GM21423 (cell line): ENCODE measurements at regions not wholly inside any gene's neighbourhood (a gene's known extent, or its start where the extent isn't known, plus 50 kb on each side); places are given as distances from the start of the nearest gene placed in this dataset.
"Not testable (repeated sequence)": the region's sequence is repeated elsewhere in the genome, so short reads cannot be mapped to it uniquely, and the experiment has no call there.

Experiments
- ATAC-seq: cut with Tn5 transposase; IDR thresholded peaks from one replicate; pipeline ENCODE4 v1.9.1; 2021; ENCODE audit warnings: mild to moderate bottlenecking, moderate library complexity; ENCODE audit not compliant: unreplicated experiment

- no peak for ATAC-seq
These were observed 292.3 kb upstream of the CADM2 start for GRCh38 chr3:84666468-84666867.

GRCh38 chr3:84679211-84679610 lies 279.6 kb upstream of the CADM2 start:
- no peak for ATAC-seq

- no peak for ATAC-seq
These were observed 278.1 kb upstream of the CADM2 start for GRCh38 chr3:84680700-84681099.

- no peak for ATAC-seq
These were observed 275.3 kb upstream of the CADM2 start for GRCh38 chr3:84683493-84683892.

GRCh38 chr3:84685467-84685866 lies 273.3 kb upstream of the CADM2 start:
- ATAC-seq, result no peak

- ATAC-seq, result no peak
These were observed 266.5 kb upstream of the CADM2 start for GRCh38 chr3:84692261-84692660.

- not testable (repeated sequence) for ATAC-seq
These were observed 248.5 kb upstream of the CADM2 start for GRCh38 chr3:84710288-84710687.

GRCh38 chr3:84717894-84718293 lies 240.9 kb upstream of the CADM2 start:
- ATAC-seq, result no peak

GRCh38 chr3:84724877-84725276 lies 233.9 kb upstream of the CADM2 start:
- peak; percentile 64 for ATAC-seq

- no peak for ATAC-seq
These were observed 231.2 kb upstream of the CADM2 start for GRCh38 chr3:84727616-84728015.

- ATAC-seq, result not testable (repeated sequence)
These were observed 224.1 kb upstream of the CADM2 start for GRCh38 chr3:84734731-84735130.

- ATAC-seq, result no peak
These were observed 220.7 kb upstream of the CADM2 start for GRCh38 chr3:84738086-84738485.

GRCh38 chr3:84742915-84743425 lies 215.8 kb upstream of the CADM2 start:
- no peak for ATAC-seq

GRCh38 chr3:84744130-84744529 lies 214.7 kb upstream of the CADM2 start:
- ATAC-seq, result no peak

- ATAC-seq, result no peak
These were observed 202.9 kb upstream of the CADM2 start for GRCh38 chr3:84755860-84756259.

- no peak for ATAC-seq
These were observed 199.4 kb upstream of the CADM2 start for GRCh38 chr3:84759361-84759760.

- ATAC-seq, result no peak
These were observed 185.9 kb upstream of the CADM2 start for GRCh38 chr3:84772841-84773240.

- no peak for ATAC-seq
These were observed 175.5 kb upstream of the CADM2 start for GRCh38 chr3:84783281-84783680.

GRCh38 chr3:84789961-84790360 lies 168.8 kb upstream of the CADM2 start:
- ATAC-seq, result no peak

GRCh38 chr3:84806958-84807357 lies 151.8 kb upstream of the CADM2 start:
- no peak for ATAC-seq

- no peak for ATAC-seq
These were observed 138.7 kb upstream of the CADM2 start for GRCh38 chr3:84820126-84820525.

- ATAC-seq, result no peak
These were observed 137.9 kb upstream of the CADM2 start for GRCh38 chr3:84820906-84821305.

- ATAC-seq, result no peak
These were observed 133.0 kb upstream of the CADM2 start for GRCh38 chr3:84825817-84826216.

GRCh38 chr3:84830476-84830875 lies 128.3 kb upstream of the CADM2 start:
- no peak for ATAC-seq
